ENCODE measurements at regions not wholly inside any gene's neighbourhood (a gene's known extent, or its start where the extent isn't known, plus 50 kb on each side); places are given as distances from the start of the nearest gene placed in this dataset.
A peak's percentile ranks its signal among the peaks of the same experiment; 100 is the strongest.
"Not testable (repeated sequence)": the region's sequence is repeated elsewhere in the genome, so short reads cannot be mapped to it uniquely, and the experiment has no call there.

DNA sequence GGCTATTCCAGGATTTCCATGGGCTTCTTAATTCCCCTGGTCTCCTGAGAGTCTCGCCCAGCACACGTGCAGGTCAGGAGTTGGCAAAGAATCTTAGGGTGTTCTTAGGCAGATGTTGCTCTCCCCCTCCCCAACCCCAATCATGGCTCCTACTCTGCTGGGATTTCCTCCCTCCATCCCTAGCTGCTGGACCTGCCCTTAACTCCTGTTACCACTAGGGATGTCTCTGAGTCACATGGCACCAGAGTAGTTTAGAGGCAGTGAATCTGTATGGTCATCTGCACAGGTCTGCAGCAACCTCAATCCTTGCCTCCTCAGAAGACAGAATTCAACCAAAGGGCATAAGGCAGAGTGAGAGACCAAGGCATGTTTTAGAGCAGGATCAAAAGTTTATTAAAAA, 51.8 kb upstream of the CHST3 start:
- in situ Hi-C loops (cut with MboI; ENCODE audit: low pct_unique_long_range_greater_than_20kb in 2 of 9, low sequenced_read_pairs in 9 of 9, unreplicated experiment in 9 of 9), result loop anchor here in 1 of 9 experiments (25.0 kb wide), 1 partner anchor 125 kb away; no protein-coding TSS in a partner anchor
- 100% methylated on average over 1 of the region's 2 CpGs; no CpG with 5 or more reads in 9 of the 10 experiments for WGBS, 10 experiments
- ATAC-seq (replicated peaks in 6 of 8), result peak in 3 of 8 experiments; percentile 43 to 59 (median 51)
- no peak overlapping the region for H3K4me3 ChIP-seq
- H3K4me1 ChIP-seq (replicated peaks in 1 of 2), result no peaks in the 10 kb centered on the region
- H3K27ac ChIP-seq, result no peak overlapping the region

DNA sequence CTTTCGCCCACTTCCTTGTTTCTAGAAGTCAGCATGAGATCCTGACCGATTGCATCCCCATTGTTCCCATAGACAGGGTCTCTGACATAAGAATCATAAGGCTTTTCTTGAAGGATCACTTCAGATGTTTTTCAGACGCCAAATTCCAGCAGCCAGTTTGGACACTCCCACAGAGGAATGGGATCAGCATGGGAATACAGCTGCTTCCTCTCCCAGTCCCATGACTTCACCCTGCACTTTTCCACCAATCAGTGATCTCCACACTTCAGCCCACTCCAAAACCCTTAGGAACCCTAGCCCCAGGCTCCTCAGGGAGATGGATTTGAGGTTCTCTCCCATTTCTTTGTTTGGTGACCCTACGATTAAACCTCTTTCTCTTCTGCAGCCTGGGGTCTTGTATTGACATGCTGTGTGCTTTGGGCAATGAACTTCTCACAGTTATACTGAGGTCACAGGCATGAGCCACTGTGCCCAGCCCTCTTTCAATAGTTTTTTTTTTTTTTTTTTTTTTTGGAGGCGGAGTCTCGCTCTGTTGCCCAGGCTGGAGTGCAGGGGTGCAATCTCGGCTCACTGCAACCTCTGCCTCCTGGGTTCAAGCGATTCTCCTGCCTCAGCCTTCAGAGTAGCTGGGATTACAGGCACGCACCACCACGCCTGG, 52.8 kb upstream of the CHST3 start:
- peak in 6 of 8 experiments; percentile 15 to 93 (median 66) for ATAC-seq (replicated peaks in 6 of 8)
- in situ Hi-C loops (cut with MboI; ENCODE audit: low pct_unique_long_range_greater_than_20kb in 2 of 9, low sequenced_read_pairs in 9 of 9, unreplicated experiment in 9 of 9), result loop anchor here in 1 of 9 experiments (25.0 kb wide), 1 partner anchor 126 kb away; no protein-coding TSS in a partner anchor
- no peaks in the 10 kb centered on the region for H3K4me1 ChIP-seq (replicated peaks in 1 of 2)
- H3K27ac ChIP-seq, result no peak overlapping the region
- WGBS, 10 experiments, result 17 to 100% (median 66%) methylated on average over 1 to 7 of the region's 10 CpGs
- H3K4me3 ChIP-seq, result no peak overlapping the region

DNA sequence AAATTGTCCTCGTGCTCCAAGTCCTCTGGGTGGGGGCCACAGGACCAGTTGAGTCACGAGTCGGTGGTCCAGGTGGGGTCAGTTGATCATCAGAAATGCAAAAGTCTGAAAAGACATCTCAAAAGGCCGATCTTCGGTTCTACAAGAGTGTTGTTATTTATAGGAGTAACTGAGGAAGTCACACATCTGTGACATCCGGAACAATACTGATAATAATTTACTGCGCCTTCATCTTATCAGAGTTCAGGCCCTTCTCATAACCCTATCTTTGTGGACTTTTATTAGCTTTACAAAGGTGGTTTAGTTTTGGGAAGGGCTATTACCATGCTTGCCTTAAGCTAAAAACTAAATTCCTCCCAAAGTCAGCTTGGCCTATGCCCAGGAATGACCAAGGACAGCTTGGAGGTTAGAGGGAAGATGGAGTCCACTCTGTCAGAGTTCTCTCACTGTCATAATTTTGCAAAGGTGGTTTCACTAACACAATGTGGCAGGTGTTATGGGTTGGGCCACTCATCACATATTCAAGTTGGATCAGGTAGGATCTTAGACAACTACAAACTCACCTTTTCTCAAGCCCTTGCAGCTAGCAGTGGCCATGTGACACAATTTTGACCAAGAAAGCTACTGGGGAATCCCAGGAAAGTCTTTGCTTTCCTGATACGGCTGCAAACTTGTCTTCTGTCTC, 54.7 kb upstream of the CHST3 start:
- H3K27ac ChIP-seq, result no peak overlapping the region
- H3K4me3 ChIP-seq, result no peak overlapping the region
- no peak for ATAC-seq (replicated peaks in 6 of 8)
- WGBS, 10 experiments, result 20 to 100% (median 92%) methylated on average over 1 to 7 of the region's 8 CpGs; no CpG with 5 or more reads in 2 of the 10 experiments
- in situ Hi-C loops (cut with MboI; ENCODE audit: low pct_unique_long_range_greater_than_20kb in 2 of 9, low sequenced_read_pairs in 9 of 9, unreplicated experiment in 9 of 9), result loop anchor here in 1 of 9 experiments (25.0 kb wide), 1 partner anchor 128 kb away; no protein-coding TSS in a partner anchor
- H3K4me1 ChIP-seq (replicated peaks in 1 of 2), result no peaks in the 10 kb centered on the region

DNA sequence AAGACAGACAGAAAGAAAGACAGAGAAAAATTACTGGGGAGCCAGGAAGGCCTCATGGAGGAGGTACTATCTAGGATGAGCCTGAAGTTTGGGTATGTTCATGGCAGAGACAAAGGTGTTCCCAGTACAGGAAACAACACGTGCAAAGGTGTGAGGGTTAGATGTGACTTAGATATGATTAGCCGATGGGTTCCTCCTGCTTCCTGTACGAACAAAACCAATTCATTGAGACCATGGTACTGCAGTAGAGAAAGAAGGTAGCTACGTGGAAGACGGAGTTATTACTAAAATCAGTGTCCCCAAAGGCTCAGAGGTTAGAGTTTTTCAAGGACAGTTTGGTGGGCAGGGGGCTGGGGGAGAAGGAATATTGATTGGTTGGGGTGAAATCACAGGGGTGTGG, 55.2 kb upstream of the CHST3 start:
- Histone ChIP-seq H3K4me3 (no peak overlapping the region), H3K27ac (no peak overlapping the region), H3K4me1 (replicated peaks in 1 of 2) (no peaks in the 10 kb centered on the region)
- no peak for ATAC-seq (replicated peaks in 6 of 8)
- WGBS, 10 experiments, result 38 to 100% (median 80%) methylated on average over 1 to 5 of the region's 5 CpGs
- in situ Hi-C loops (cut with MboI; ENCODE audit: low pct_unique_long_range_greater_than_20kb in 2 of 9, low sequenced_read_pairs in 9 of 9, unreplicated experiment in 9 of 9), result loop anchor here in 1 of 9 experiments (25.0 kb wide), 1 partner anchor 128 kb away; no protein-coding TSS in a partner anchor

DNA sequence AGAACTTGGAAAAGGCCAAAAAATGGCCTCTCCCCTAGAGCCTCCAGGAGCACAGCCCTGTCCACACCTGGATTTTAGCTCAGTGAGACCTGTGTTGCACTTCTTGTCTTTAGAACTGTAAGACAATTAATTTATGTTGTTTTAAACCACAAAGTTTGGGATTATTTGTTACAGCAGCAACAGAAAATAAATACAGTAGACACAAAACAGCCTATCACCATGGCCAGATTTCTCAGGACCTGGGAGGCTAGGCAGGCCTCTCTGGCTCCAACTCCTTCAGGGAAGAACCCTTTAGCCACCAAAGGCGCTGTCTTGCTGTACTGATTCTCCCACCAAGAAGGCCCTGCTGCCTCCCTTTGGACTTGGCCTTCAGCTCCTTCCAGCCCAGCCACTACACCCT, 54.1 kb upstream of the PSAP start:
- ATAC-seq (replicated peaks in 6 of 8), result no peak
- in situ Hi-C loops (cut with MboI; ENCODE audit: low pct_unique_long_range_greater_than_20kb in 2 of 9, low sequenced_read_pairs in 9 of 9, unreplicated experiment in 9 of 9), result loop anchor here in 1 of 9 experiments (25.0 kb wide), 1 partner anchor 132 kb away; no protein-coding TSS in a partner anchor
- no peaks in the 10 kb centered on the region for H3K4me1 ChIP-seq (replicated peaks in 1 of 2)
- H3K4me3 ChIP-seq, result no peak overlapping the region
- 67 to 83% methylated on average over 1 of the region's 1 CpG; no CpG with 5 or more reads in 8 of the 10 experiments for WGBS, 10 experiments
- H3K27ac ChIP-seq, result no peak overlapping the region

DNA sequence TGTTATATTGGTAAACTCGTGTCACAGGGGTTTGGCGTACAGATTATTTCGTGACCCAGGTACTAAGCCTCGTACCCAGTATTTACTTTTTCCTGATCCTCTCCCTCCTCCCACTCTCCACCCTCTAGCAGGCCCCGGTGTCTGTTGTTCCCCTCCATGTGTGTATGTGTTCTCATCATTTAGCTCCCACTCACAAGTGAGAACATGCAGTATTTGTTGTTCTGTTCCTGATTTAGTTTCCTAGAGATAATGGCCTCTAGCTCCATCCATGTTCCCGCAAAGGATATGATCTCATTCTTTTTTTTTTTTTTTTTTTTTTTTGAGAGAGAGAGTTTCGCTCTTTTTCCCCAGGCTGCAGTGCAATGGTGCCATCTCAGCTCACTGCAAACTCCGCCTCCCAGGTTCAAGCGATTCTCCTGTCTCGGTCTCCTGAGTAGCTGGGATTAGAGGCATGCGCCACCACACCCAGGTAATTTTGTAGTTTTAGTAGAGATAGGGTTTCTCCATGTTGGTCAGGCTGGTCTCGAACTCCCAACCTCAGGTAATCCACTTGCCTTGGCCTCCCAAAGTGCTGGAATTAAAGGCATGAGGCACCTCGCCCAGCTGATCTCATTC, 52.7 kb upstream of the PSAP start:
- not testable (repeated sequence) for H3K27ac ChIP-seq; H3K4me3 ChIP-seq; H3K4me1 ChIP-seq (replicated peaks in 1 of 2)
- in situ Hi-C loops (cut with MboI; ENCODE audit: low pct_unique_long_range_greater_than_20kb in 2 of 9, low sequenced_read_pairs in 9 of 9, unreplicated experiment in 9 of 9), result loop anchor here in 1 of 9 experiments (25.0 kb wide), 1 partner anchor 134 kb away; no protein-coding TSS in a partner anchor
- ATAC-seq (replicated peaks in 6 of 8), result peak in 5 of 8 experiments; percentile 16 to 77 (median 58)
- WGBS, 10 experiments, result 40 to 88% (median 80%) methylated on average over 3 to 12 of the region's 13 CpGs

DNA sequence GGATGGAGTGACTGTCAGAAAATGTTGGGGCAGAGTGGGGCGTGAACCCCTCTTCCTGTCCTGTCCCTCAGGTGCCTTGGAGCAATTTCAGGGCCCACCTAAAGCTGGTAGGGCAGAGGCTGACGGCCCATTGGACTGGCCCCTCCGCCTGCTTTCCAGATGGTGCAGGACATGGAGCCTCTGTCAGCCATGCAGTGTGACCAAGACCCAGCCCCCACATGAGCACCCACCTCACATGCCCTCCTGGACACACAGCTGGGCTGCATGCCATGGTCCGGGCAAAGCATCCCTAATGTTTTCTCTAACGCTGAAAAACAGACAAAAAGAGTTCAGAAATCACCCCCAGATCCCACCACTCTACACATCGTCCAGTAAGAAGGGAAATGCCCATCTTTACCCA, 51.3 kb upstream of the PSAP start:
- no peak overlapping the region for H3K4me3 ChIP-seq
- no peak overlapping the region for H3K27ac ChIP-seq
- no peak for ATAC-seq (replicated peaks in 6 of 8)
- in situ Hi-C loops (cut with MboI; ENCODE audit: low pct_unique_long_range_greater_than_20kb in 2 of 9, low sequenced_read_pairs in 9 of 9, unreplicated experiment in 9 of 9), result loop anchor here in 1 of 9 experiments (25.0 kb wide), 1 partner anchor 135 kb away; no protein-coding TSS in a partner anchor
- 68 to 100% (median 93%) methylated on average over 1 to 4 of the region's 6 CpGs; no CpG with 5 or more reads in 3 of the 10 experiments for WGBS, 10 experiments
- H3K4me1 ChIP-seq (replicated peaks in 1 of 2), result no peaks in the 10 kb centered on the region

Data from motor neuron (in vitro differentiated cells).